Lung (tissue), 11 donors: ENCODE measurements at regions not wholly inside any gene's neighbourhood (a gene's known extent, or its start where the extent isn't known, plus 50 kb on each side); places are given as distances from the start of the nearest gene placed in this dataset.

ENCODE experiments used
- ATAC-seq: fragments of 200-7000 bp; cut with Tn5 transposase; one replicate; pipeline ENCODE4 v1.9.1; 2020; ENCODE audit warnings: moderate number of reproducible peaks; ENCODE audit not compliant: insufficient read depth, low FRiP score
- DNase-seq, 3 donors: peaks; one replicate each; pipeline ENCODE4 v3.0.0-alpha.2; 2013 to 2017
- H3K27ac ChIP-seq, 2 donors: one replicate each; pipeline ENCODE4 v1.5.1; 2013; ENCODE audit warnings: mild to moderate bottlenecking in 2 of 2, moderate library complexity in 2 of 2, control low read depth in 1 of 2, inconsistent platforms in 1 of 2, low read depth in 1 of 2, low read length in 1 of 2
- H3K27me3 ChIP-seq, 3 donors: one replicate each; pipeline ENCODE4 v1.5.1; 2013; ENCODE audit warnings: low read length in 2 of 3; ENCODE audit not compliant: control insufficient read depth in 3 of 3, insufficient read depth in 3 of 3
- H3K36me3 ChIP-seq, 4 donors: one replicate each; pipeline ENCODE4 v1.5.1; 2013; ENCODE audit warnings: low read length in 4 of 4, mild to moderate bottlenecking in 1 of 4, moderate library complexity in 1 of 4; ENCODE audit not compliant: control insufficient read depth in 4 of 4, insufficient read depth in 4 of 4
- H3K4me1 ChIP-seq, 5 donors: one replicate each; pipeline ENCODE4 v1.5.1; 2013; ENCODE audit warnings: low read length in 5 of 5, mild to moderate bottlenecking in 2 of 5, moderate library complexity in 1 of 5; ENCODE audit not compliant: control insufficient read depth in 5 of 5, insufficient read depth in 5 of 5
- H3K4me3 ChIP-seq: one replicate; pipeline ENCODE4 v1.5.1; 2013; ENCODE audit warnings: mild to moderate bottlenecking, control low read depth, moderate library complexity
- H3K9ac ChIP-seq, 2 donors: one replicate each; pipeline ENCODE4 v1.5.1; 2013; ENCODE audit warnings: low read length in 2 of 2, control low read depth in 1 of 2; ENCODE audit not compliant: insufficient read depth in 1 of 2
- H3K9me3 ChIP-seq, 4 donors: one replicate each; pipeline ENCODE4 v1.5.1; 2013; ENCODE audit warnings: low read length in 3 of 4, mild to moderate bottlenecking in 1 of 4, moderate library complexity in 1 of 4; ENCODE audit not compliant: control insufficient read depth in 4 of 4, insufficient read depth in 3 of 4
- CTCF ChIP-seq: IDR thresholded peaks from 2 replicates; pipeline ENCODE4 v1.5.1; 2012; ENCODE audit warnings: mild to moderate bottlenecking; ENCODE audit errors: control extremely low read depth, extremely low read depth
- WGBS, 2 donors: extraction: QIAGEN DNeasy Blood & Tissue Kit; methylation state at CpG; one replicate each; pipeline ENCODE4 v1.1.7; 2013; 5-methylcytosine and 5-hydroxymethylcytosine counted together
- donor health status: control.
- donor health status: control.
- donor health status: Bipolar disorder and iron deficiency.
- donor health status: healthy.
- donor health status: DM: yes; HTN: yes; CAD: no.

- TF ChIP-seq CTCF, result no peak
- ATAC-seq (no peak), DNase-seq (no peak)
- Histone ChIP-seq H3K27ac (no peak overlapping the region), H3K36me3 (no peaks in the 10 kb centered on the region), H3K9ac (no peak overlapping the region), H3K9me3 (peaks cover 0 to 2% (median 0%) of the 10 kb centered on the region in 4 donors), H3K4me3 (no peak overlapping the region), H3K27me3 (no peaks in the 10 kb centered on the region), H3K4me1 (no peaks in the 10 kb centered on the region)
- 85 to 94% methylated on average over 1 of the region's 1 CpG for WGBS, 2 donors
Observed at GRCh38 chr7:90025771-90026170, 128.5 kb upstream of the STEAP1 start.

GRCh38 chr7:90033850-90034249 lies 120.4 kb upstream of the STEAP1 start:
- TF ChIP-seq CTCF, result no peak
- Histone ChIP-seq H3K27ac (no peak overlapping the region), H3K9ac (no peak overlapping the region), H3K27me3 (no peaks in the 10 kb centered on the region), H3K9me3 (no peaks in the 10 kb centered on the region), H3K4me3 (no peak overlapping the region), H3K36me3 (no peaks in the 10 kb centered on the region), H3K4me1 (no peaks in the 10 kb centered on the region)
- 76 to 86% methylated on average over 4 of the region's 4 CpGs for WGBS, 2 donors
- ATAC-seq (no peak), DNase-seq (no peak)

GRCh38 chr7:90053094-90053493 lies 101.2 kb upstream of the STEAP1 start:
- no peak for DNase-seq
- no peak overlapping the region for H3K4me3 ChIP-seq
- WGBS, 2 donors, result 85 to 88% methylated on average over 3 of the region's 3 CpGs

More at GRCh38 chr7:90053094-90053493, 101.2 kb upstream of the STEAP1 start:
- Histone ChIP-seq H3K27me3 (no peaks in the 10 kb centered on the region), H3K9me3 (no peaks in the 10 kb centered on the region), H3K4me1 (no peaks in the 10 kb centered on the region), H3K27ac (no peak overlapping the region), H3K36me3 (no peaks in the 10 kb centered on the region), H3K9ac (no peak overlapping the region)
- TF ChIP-seq CTCF, result no peak
- no peak for ATAC-seq
